ENCODE measurements at regions not wholly inside any gene's neighbourhood (a gene's known extent, or its start where the extent isn't known, plus 50 kb on each side); places are given as distances from the start of the nearest gene placed in this dataset.

- ChIA-PET CTCF (no interaction called here), POLR2A (no interaction called here)
- no peaks in the 10 kb centered on the region for H3K79me2 ChIP-seq (ENCODE audit: control insufficient read depth, insufficient read depth, low read length)
- no peaks in the 10 kb centered on the region for H3K36me3 ChIP-seq (replicated peaks in 1 of 2; ENCODE audit: control extremely low read depth in 1 of 2, control insufficient read depth in 1 of 2, extremely low read depth in 1 of 2, insufficient read depth in 2 of 2, low read length in 1 of 2)
- no peak overlapping the region for H3K9ac ChIP-seq (ENCODE audit: low read length)
- no peak overlapping the region for H3K27ac ChIP-seq (ENCODE audit: low read length in 2 of 2)
- ATAC-seq (ENCODE audit: low read depth): no peak
- H3K4me2 ChIP-seq (replicated peaks; ENCODE audit: low read depth, low read length, poor library complexity, severe bottlenecking): no peak overlapping the region
- H3K9me3 ChIP-seq (ENCODE audit: control extremely low read depth in 1 of 3, control insufficient read depth in 2 of 3, insufficient read depth in 1 of 3, low read length in 2 of 3): no peaks in the 10 kb centered on the region
- H3K9me3 Mint-ChIP-seq (ENCODE audit: insufficient read depth): peaks cover 2% of the 10 kb centered on the region
- no peak overlapping the region for H3K4me3 ChIP-seq (ENCODE audit: control extremely low read depth in 1 of 5, extremely low read depth in 1 of 5, insufficient read depth in 1 of 5, low read depth in 2 of 5, low read length in 4 of 5)
- intact Hi-C loops (cut with micrococcal nuclease): no loop called here
- TF ChIP-seq EZH2 (IDR thresholded peaks at IDR 0.05; ENCODE audit: borderline replicate concordance, insufficient read depth, low read depth, low read length, poor library complexity, severe bottlenecking): no peak
- no peak for TF ChIP-seq CTCF (IDR thresholded peaks at IDR 0.05)
- H3K4me1 Mint-ChIP-seq: no peaks in the 10 kb centered on the region
- H3K27me3 ChIP-seq (replicated peaks in 1 of 4; ENCODE audit: control extremely low read depth in 1 of 4, control insufficient read depth in 3 of 4, insufficient read depth in 4 of 4, low read length in 3 of 4): no peaks in the 10 kb centered on the region
- no peaks in the 10 kb centered on the region for H3K27me3 Mint-ChIP-seq
- no peak overlapping the region for H3K4me3 Mint-ChIP-seq
- no CpG with 5 or more reads among the region's 1 CpG for WGBS (ENCODE audit: insufficient coverage)
- H3K27ac Mint-ChIP-seq: no peak overlapping the region
- no peaks in the 10 kb centered on the region for H3K4me1 ChIP-seq (ENCODE audit: control insufficient read depth in 2 of 2, insufficient read depth in 2 of 2, low read length in 2 of 2)
- no peaks in the 10 kb centered on the region for H4K20me1 ChIP-seq (ENCODE audit: control insufficient read depth, insufficient read depth, low read length, poor library complexity, severe bottlenecking)
- no peak overlapping the region for H2AFZ ChIP-seq (ENCODE audit: insufficient read depth, low read depth, low read length, poor library complexity, severe bottlenecking)
- DNase-seq: no peak
These were observed 729.0 kb downstream of the KCNJ3 start for GRCh38 chr2:155427470-155427869.

DNA sequence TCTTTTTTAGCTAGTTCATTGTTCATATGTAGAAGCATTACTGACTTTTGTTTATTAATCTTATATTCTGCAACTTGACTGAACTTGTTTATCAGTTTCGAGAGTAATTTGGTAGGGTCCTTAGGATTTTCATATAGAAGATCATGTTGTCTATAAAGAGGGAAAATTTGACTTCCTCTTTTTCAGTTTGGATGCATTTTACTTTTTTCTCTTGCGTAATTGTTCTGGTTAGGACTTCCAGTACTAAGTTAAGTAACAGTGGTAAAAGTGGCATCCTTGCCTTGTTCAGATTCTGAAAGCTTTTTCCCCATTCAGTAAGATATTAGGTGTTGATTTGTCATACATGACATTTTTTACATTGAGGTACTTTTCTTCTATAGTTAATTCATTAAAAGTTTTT is 726.0 kb downstream of the KCNJ3 start:
- H3K4me3 Mint-ChIP-seq: no peak overlapping the region
- Histone ChIP-seq H2AFZ (ENCODE audit: insufficient read depth, low read depth, low read length, poor library complexity, severe bottlenecking) (no peak overlapping the region), H3K4me1 (ENCODE audit: control insufficient read depth in 2 of 2, insufficient read depth in 2 of 2, low read length in 2 of 2) (no peaks in the 10 kb centered on the region), H3K79me2 (ENCODE audit: control insufficient read depth, insufficient read depth, low read length) (no peaks in the 10 kb centered on the region), H3K27ac (ENCODE audit: low read length in 2 of 2) (no peak overlapping the region), H3K9me3 (ENCODE audit: control extremely low read depth in 1 of 3, control insufficient read depth in 2 of 3, insufficient read depth in 1 of 3, low read length in 2 of 3) (no peaks in the 10 kb centered on the region), H4K20me1 (ENCODE audit: control insufficient read depth, insufficient read depth, low read length, poor library complexity, severe bottlenecking) (no peaks in the 10 kb centered on the region), H3K4me3 (ENCODE audit: control extremely low read depth in 1 of 5, extremely low read depth in 1 of 5, insufficient read depth in 1 of 5, low read depth in 2 of 5, low read length in 4 of 5) (no peak overlapping the region), H3K27me3 (replicated peaks in 1 of 4; ENCODE audit: control extremely low read depth in 1 of 4, control insufficient read depth in 3 of 4, insufficient read depth in 4 of 4, low read length in 3 of 4) (no peaks in the 10 kb centered on the region), H3K36me3 (replicated peaks in 1 of 2; ENCODE audit: control extremely low read depth in 1 of 2, control insufficient read depth in 1 of 2, extremely low read depth in 1 of 2, insufficient read depth in 2 of 2, low read length in 1 of 2) (no peaks in the 10 kb centered on the region), H3K4me2 (replicated peaks; ENCODE audit: low read depth, low read length, poor library complexity, severe bottlenecking) (no peak overlapping the region), H3K9ac (ENCODE audit: low read length) (no peak overlapping the region)
- peaks cover 2% of the 10 kb centered on the region for H3K9me3 Mint-ChIP-seq (ENCODE audit: insufficient read depth)
- ATAC-seq (ENCODE audit: low read depth): no peak
- H3K27me3 Mint-ChIP-seq: no peaks in the 10 kb centered on the region
- ChIA-PET CTCF (no interaction called here), POLR2A (no interaction called here)
- TF ChIP-seq CTCF (IDR thresholded peaks at IDR 0.05) (no peak), EZH2 (IDR thresholded peaks at IDR 0.05; ENCODE audit: borderline replicate concordance, insufficient read depth, low read depth, low read length, poor library complexity, severe bottlenecking) (no peak)
- no peak overlapping the region for H3K27ac Mint-ChIP-seq
- no peak for DNase-seq
- WGBS (ENCODE audit: insufficient coverage): no CpG with 5 or more reads among the region's 2 CpGs
- intact Hi-C loops (cut with micrococcal nuclease): no loop called here
- no peaks in the 10 kb centered on the region for H3K4me1 Mint-ChIP-seq

All from B cell (primary cell).